ENCODE measurements at regions not wholly inside any gene's neighbourhood (a gene's known extent, or its start where the extent isn't known, plus 50 kb on each side); places are given as distances from the start of the nearest gene placed in this dataset.
A peak's percentile ranks its signal among the peaks of the same experiment; 100 is the strongest.

- TF ChIP-seq CTCF (conservative IDR thresholded peaks at IDR 0.05), result no peak
- no peak overlapping the region for H3K27ac Mint-ChIP-seq
- no peak overlapping the region for H3K4me3 Mint-ChIP-seq
- H3K36me3 Mint-ChIP-seq, result no peaks in the 10 kb centered on the region
- H3K4me1 Mint-ChIP-seq (ENCODE audit: unreplicated experiment), result no peaks in the 10 kb centered on the region
- no peaks in the 10 kb centered on the region for H3K9me3 Mint-ChIP-seq
- H3K27me3 Mint-ChIP-seq, result peaks cover 20% of the 10 kb centered on the region
- DNase-seq (ENCODE audit: extremely low spot score, unreplicated experiment), result no peak
Measured at GRCh38 chr16:5432166-5432565, 334.6 kb upstream of the EEF2KMT start.

GRCh38 chr16:5430598-5430997, 333.0 kb upstream of the EEF2KMT start:
- no peak for TF ChIP-seq CTCF (conservative IDR thresholded peaks at IDR 0.05)
- no peak overlapping the region for H3K27ac Mint-ChIP-seq
- H3K4me1 Mint-ChIP-seq (ENCODE audit: unreplicated experiment), result no peaks in the 10 kb centered on the region
- no peak for DNase-seq (ENCODE audit: extremely low spot score, unreplicated experiment)
- no peaks in the 10 kb centered on the region for H3K36me3 Mint-ChIP-seq
- no peak overlapping the region for H3K4me3 Mint-ChIP-seq
- H3K9me3 Mint-ChIP-seq, result no peaks in the 10 kb centered on the region
- H3K27me3 Mint-ChIP-seq, result peaks cover 20% of the 10 kb centered on the region

GRCh38 chr16:5428932-5429331, 331.3 kb upstream of the EEF2KMT start:
- Mint-ChIP-seq H3K9me3 (no peaks in the 10 kb centered on the region), H3K4me1 (ENCODE audit: unreplicated experiment) (no peaks in the 10 kb centered on the region)
- no peak for DNase-seq (ENCODE audit: extremely low spot score, unreplicated experiment)

GRCh38 chr16:5427571-5427970, 330.0 kb upstream of the EEF2KMT start:
- TF ChIP-seq CTCF (conservative IDR thresholded peaks at IDR 0.05), result no peak
- H3K4me3 Mint-ChIP-seq, result no peak overlapping the region
- H3K36me3 Mint-ChIP-seq, result no peaks in the 10 kb centered on the region
- H3K4me1 Mint-ChIP-seq (ENCODE audit: unreplicated experiment), result no peaks in the 10 kb centered on the region
- no peak for DNase-seq (ENCODE audit: extremely low spot score, unreplicated experiment)
- H3K27me3 Mint-ChIP-seq, result peaks cover 13% of the 10 kb centered on the region
- no peaks in the 10 kb centered on the region for H3K9me3 Mint-ChIP-seq
- no peak overlapping the region for H3K27ac Mint-ChIP-seq

More at GRCh38 chr16:5428932-5429331, 331.3 kb upstream of the EEF2KMT start:
- H3K4me3 Mint-ChIP-seq, result no peak overlapping the region
- peak; percentile 61 for TF ChIP-seq CTCF (conservative IDR thresholded peaks at IDR 0.05)
- peaks cover 13% of the 10 kb centered on the region for H3K27me3 Mint-ChIP-seq
- H3K36me3 Mint-ChIP-seq, result no peaks in the 10 kb centered on the region
- H3K27ac Mint-ChIP-seq, result no peak overlapping the region

- no peak overlapping the region for H3K27ac Mint-ChIP-seq
- no peak for TF ChIP-seq CTCF (conservative IDR thresholded peaks at IDR 0.05)
- DNase-seq (ENCODE audit: extremely low spot score, unreplicated experiment), result no peak
- no peaks in the 10 kb centered on the region for H3K36me3 Mint-ChIP-seq
- peaks cover 17% of the 10 kb centered on the region for H3K27me3 Mint-ChIP-seq
- H3K4me1 Mint-ChIP-seq (ENCODE audit: unreplicated experiment), result no peaks in the 10 kb centered on the region
- no peak overlapping the region for H3K4me3 Mint-ChIP-seq
- no peaks in the 10 kb centered on the region for H3K9me3 Mint-ChIP-seq
Measured at GRCh38 chr16:5422643-5423496, 325.3 kb upstream of the EEF2KMT start.
